C4-2B (cell line): ENCODE measurements at regions not wholly inside any gene's neighbourhood (a gene's known extent, or its start where the extent isn't known, plus 50 kb on each side); places are given as distances from the start of the nearest gene placed in this dataset.

ENCODE experiments used
- CTCF ChIP-seq: fragments of 450-650 bp; conservative IDR thresholded peaks from 2 replicates; pipeline ENCODE4 v1.5.1; 2017; ENCODE audit warnings: mild to moderate bottlenecking
- ZFX ChIP-seq: fragments of 450-650 bp; IDR thresholded peaks from 2 replicates; pipeline ENCODE4 v1.6.1; 2017

- TF ChIP-seq CTCF (no peak), ZFX (no peak)
These were observed 333.5 kb upstream of the NRG3 start for GRCh38 chr10:81541517-81541916.
